ENCODE measurements at regions not wholly inside any gene's neighbourhood (a gene's known extent, or its start where the extent isn't known, plus 50 kb on each side); places are given as distances from the start of the nearest gene placed in this dataset.

- DNase-seq (ENCODE audit: low read depth in 1 of 2, low spot score in 1 of 2): no peak
These were observed 567.6 kb downstream of the PLCL1 start for GRCh38 chr2:198371921-198372543.

GRCh38 chr2:198371329-198371728, 566.9 kb downstream of the PLCL1 start:
- no peak for DNase-seq (ENCODE audit: low read depth in 1 of 2, low spot score in 1 of 2)

GRCh38 chr2:198368089-198368488, 563.7 kb downstream of the PLCL1 start:
- no peak for DNase-seq (ENCODE audit: low read depth in 1 of 2, low spot score in 1 of 2)

GRCh38 chr2:198362740-198363139, 558.3 kb downstream of the PLCL1 start:
- no peak for DNase-seq (ENCODE audit: low read depth in 1 of 2, low spot score in 1 of 2)

GRCh38 chr2:198359308-198359707, 554.9 kb downstream of the PLCL1 start:
- no peak for DNase-seq (ENCODE audit: low read depth in 1 of 2, low spot score in 1 of 2)

- DNase-seq (ENCODE audit: low read depth in 1 of 2, low spot score in 1 of 2): no peak
These were observed 551.8 kb downstream of the PLCL1 start for GRCh38 chr2:198356157-198356556.

GRCh38 chr2:198351647-198352046, 547.3 kb downstream of the PLCL1 start:
- DNase-seq (ENCODE audit: low read depth in 1 of 2, low spot score in 1 of 2): no peak

GRCh38 chr2:198347946-198348345, 543.6 kb downstream of the PLCL1 start:
- DNase-seq (ENCODE audit: low read depth in 1 of 2, low spot score in 1 of 2): no peak

GRCh38 chr2:198347349-198347748, 543.0 kb downstream of the PLCL1 start:
- DNase-seq (ENCODE audit: low read depth in 1 of 2, low spot score in 1 of 2): no peak

GRCh38 chr2:198343471-198343870, 539.1 kb downstream of the PLCL1 start:
- DNase-seq (ENCODE audit: low read depth in 1 of 2, low spot score in 1 of 2): no peak

GRCh38 chr2:198340846-198341245, 536.5 kb downstream of the PLCL1 start:
- no peak for DNase-seq (ENCODE audit: low read depth in 1 of 2, low spot score in 1 of 2)

GRCh38 chr2:198339116-198339515, 534.7 kb downstream of the PLCL1 start:
- no peak for DNase-seq (ENCODE audit: low read depth in 1 of 2, low spot score in 1 of 2)

GRCh38 chr2:198337368-198337767, 533.0 kb downstream of the PLCL1 start:
- DNase-seq (ENCODE audit: low read depth in 1 of 2, low spot score in 1 of 2): no peak

- no peak for DNase-seq (ENCODE audit: low read depth in 1 of 2, low spot score in 1 of 2)
These were observed 524.1 kb downstream of the PLCL1 start for GRCh38 chr2:198328454-198328853.

GRCh38 chr2:198327526-198327925, 523.1 kb downstream of the PLCL1 start:
- no peak for DNase-seq (ENCODE audit: low read depth in 1 of 2, low spot score in 1 of 2)

GRCh38 chr2:198326431-198326830, 522.0 kb downstream of the PLCL1 start:
- DNase-seq (ENCODE audit: low read depth in 1 of 2, low spot score in 1 of 2): no peak

- DNase-seq (ENCODE audit: low read depth in 1 of 2, low spot score in 1 of 2): no peak
These were observed 521.0 kb downstream of the PLCL1 start for GRCh38 chr2:198325359-198325758.

GRCh38 chr2:198324071-198324470, 519.7 kb downstream of the PLCL1 start:
- DNase-seq (ENCODE audit: low read depth in 1 of 2, low spot score in 1 of 2): no peak

GRCh38 chr2:198322275-198322674, 517.9 kb downstream of the PLCL1 start:
- no peak for DNase-seq (ENCODE audit: low read depth in 1 of 2, low spot score in 1 of 2)

- DNase-seq (ENCODE audit: low read depth in 1 of 2, low spot score in 1 of 2): no peak
These were observed 517.2 kb downstream of the PLCL1 start for GRCh38 chr2:198321522-198322088.

- no peak for DNase-seq (ENCODE audit: low read depth in 1 of 2, low spot score in 1 of 2)
These were observed 512.5 kb downstream of the PLCL1 start for GRCh38 chr2:198316852-198317396.

GRCh38 chr2:198315791-198316630, 511.6 kb downstream of the PLCL1 start:
- no peak for DNase-seq (ENCODE audit: low read depth in 1 of 2, low spot score in 1 of 2)
